Hematopoietic multipotent progenitor cell treated with erythropoietin and hydrocortisone succinate and interleukin-3 and kit ligand, for 8 days (in vitro differentiated cells): ENCODE measurements at regions not wholly inside any gene's neighbourhood (a gene's known extent, or its start where the extent isn't known, plus 50 kb on each side); places are given as distances from the start of the nearest gene placed in this dataset.
"Not testable (repeated sequence)": the region's sequence is repeated elsewhere in the genome, so short reads cannot be mapped to it uniquely, and the experiment has no call there.

ENCODE experiments used
- DNase-seq: peaks from one replicate; pipeline ENCODE4 v3.0.0-alpha.2; 2015

DNA sequence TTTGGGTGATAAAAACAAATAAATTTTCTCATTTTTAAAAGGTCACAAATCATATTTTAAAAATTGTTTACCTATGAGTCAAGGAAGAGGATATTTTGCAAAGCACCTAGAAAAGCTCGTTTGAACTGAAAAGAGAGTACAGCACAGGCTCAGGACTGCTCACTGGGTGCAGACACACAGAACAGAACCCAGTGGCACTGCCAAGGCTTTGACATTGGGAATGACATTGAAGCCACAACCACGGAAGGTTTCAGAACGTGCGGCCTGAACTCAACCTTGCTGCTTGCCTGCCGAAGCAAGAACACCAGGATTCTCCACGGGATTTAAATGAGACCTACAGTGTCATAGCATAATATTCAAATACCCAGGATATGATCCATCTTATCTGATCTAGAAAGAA is 597.1 kb upstream of the B3GAT1 start:
- no peak for DNase-seq

DNA sequence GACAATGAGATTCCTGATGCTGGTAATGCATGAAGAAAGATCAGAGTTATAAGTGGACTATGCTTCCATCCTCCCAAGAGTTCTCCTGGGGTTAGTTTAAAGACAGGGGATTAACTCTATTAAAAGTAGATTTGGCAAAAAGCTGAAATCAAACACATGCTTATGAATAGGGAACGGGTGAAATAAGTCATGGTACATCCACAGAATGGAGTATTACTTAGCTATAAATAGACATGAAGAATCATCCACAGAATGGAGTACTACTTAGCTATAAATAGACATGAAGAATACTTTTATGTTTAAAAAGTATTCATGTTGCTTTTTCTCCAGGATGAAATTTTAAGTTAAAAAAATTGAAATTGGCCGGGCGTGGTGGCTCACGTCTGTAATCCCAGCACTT is 596.4 kb upstream of the B3GAT1 start:
- no peak for DNase-seq

DNA sequence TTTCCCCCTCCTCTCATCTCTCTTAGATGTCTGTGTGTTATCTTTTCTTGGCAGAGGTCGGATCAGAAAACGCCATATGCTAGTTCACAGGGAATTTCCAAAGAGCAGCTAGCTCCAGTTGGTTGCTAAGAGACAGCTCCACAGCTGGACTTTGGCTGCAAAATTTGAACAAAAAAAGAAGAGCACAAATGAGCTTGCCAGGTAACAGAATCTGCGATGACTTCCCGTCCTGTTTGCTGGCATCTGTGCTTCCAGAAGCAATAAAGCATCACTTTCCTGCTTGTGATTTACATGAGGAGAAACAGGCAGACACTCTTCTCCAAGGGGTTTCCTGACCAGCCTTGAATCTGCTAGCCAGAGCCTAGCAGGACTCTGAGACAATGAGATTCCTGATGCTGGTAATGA is 596.0 kb upstream of the B3GAT1 start:
- DNase-seq, result no peak

DNA sequence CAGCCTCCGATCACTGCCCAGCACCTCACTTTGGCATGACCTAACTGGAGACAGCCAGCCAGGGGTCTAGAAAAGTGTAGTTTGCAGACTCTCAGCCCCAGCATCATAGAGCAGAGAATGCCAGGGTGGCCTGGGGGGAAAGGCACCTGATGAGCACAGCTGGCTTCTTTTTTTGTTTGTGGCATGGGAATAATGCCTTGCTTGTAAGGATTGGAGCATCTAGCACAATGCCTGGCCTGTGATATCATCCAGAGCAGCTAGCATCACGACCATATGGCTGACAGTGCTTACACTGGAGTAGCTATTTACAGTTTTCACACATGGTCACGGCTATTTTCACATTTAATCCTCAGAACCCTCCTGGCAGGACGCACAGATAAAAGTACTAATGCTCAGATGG is 594.8 kb upstream of the B3GAT1 start:
- DNase-seq, result no peak

DNA sequence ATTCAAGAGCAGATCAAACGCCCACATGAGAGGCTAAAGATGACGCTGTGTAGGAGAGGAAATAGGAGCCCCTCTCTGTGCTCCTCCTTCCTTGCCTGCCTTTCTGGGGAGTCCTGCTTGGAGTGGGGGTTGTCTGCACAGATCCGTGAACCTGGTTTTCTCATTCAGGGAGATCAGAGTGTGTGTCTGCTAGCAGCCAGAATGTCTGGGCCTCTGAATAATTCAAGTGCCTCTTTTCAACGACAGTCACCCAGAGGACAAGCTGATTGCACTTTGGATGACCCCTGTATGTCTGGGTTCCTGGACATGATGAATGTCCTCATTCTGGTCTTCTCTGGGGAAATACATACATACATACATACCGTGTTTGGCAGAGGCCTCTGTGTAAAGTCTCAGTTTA is 592.5 kb upstream of the B3GAT1 start:
- DNase-seq, result no peak

DNA sequence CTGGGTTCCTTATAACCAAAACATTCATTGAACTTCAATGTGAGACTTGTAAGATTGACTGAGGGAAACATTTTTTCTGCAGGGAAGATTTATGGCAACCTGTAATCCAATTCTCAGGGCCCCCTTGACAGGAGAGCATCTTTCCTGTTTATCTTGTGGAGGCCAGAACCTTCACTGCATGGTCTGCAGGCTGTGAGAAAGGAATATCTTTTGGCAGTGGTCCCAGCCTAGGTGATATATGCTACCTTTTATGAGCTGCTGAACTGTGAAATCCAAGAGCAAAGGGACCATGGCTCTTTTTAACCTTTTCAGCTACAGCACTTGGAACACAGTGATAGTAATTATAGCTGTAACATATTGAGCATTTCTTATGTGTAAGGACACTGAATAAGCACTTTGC is 590.2 kb upstream of the B3GAT1 start:
- DNase-seq, result no peak

DNA sequence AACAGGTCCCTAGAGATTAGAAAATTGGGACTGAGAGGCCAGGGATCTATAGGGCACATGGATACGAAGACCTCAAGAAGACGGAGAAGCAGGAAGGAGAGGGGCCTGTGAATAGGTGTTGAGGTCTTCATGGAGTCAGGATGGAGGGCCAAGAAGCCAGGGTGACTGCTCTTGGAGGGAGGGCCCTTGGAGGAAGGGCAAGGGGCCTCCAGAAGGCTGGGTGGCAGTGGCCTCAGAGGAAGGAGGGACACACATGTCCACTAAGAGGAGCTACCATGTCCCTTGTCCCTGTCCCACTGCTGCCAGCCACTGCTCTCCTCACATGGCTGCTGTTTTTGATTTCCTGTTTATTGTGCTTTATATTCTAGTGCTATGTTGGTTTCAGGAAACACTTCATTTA is 589.5 kb upstream of the B3GAT1 start:
- DNase-seq, result no peak

DNA sequence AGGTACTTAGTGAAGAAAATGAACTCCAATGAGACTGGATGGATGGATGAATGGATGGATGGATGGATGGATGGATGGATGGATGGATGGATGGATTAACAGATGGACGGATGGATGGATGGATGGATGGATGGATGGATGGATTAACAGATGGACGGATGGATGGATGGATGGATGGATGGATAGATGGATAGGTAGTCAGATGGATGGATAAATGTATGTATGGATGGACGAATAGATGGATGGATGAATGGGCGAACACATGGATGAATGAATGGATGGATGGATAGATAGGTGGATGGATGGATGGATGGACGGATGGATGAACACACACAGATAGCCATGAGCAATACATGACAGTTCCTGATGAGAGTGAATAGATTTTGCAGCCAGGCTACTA is 589.0 kb upstream of the B3GAT1 start:
- DNase-seq, result not testable (repeated sequence)

DNA sequence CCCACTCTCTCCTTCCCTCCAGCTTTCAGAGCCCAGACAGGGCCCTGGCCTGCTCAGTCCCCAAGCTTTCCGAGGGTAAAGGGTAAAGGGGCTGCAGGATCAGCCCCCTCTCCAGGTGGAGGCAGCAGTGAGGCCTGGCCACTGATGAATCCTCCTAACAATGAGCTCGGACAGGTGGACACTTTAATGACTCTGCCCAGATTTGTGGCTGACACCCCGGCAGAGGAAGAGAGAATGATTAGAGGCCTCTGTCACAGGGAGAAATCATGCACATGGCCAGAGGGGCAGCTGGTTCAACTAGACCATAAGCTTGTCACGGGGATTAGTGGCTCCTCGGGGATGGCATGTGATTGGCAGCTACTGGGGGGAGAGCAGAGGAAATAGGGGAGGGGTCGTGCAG is 587.5 kb upstream of the B3GAT1 start:
- no peak for DNase-seq

DNA sequence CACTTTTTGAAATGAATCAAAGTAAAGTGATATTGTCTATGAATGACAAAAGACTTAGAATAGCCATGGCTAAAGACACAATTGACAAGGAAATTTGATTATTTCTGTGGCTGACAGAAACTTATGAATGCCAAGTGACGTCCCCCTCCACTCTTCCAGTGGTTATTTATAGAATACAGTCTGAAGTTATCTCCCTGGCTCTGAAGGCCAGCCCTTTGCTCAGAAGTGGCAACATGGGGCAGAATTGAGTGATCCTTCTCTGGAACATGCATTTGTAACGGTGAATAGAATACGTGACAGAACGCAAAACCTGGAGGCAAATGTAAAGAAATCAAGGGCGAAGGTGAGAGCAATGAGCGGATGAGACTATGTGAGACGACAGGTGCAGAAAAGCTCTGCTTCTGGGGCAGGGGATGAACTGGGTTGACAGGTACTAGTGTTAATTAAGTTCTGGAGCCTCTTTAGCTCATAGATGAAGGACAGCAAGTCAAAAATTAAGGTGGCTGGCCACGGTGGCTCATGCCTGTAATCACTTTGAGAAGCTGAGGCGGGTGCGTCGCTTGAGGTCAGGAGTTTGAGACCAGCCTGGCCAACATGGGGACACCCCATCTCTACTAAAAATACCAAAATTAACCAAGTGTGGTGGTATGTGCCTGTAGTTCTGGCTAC is 585.7 kb upstream of the B3GAT1 start:
- no peak for DNase-seq

DNA sequence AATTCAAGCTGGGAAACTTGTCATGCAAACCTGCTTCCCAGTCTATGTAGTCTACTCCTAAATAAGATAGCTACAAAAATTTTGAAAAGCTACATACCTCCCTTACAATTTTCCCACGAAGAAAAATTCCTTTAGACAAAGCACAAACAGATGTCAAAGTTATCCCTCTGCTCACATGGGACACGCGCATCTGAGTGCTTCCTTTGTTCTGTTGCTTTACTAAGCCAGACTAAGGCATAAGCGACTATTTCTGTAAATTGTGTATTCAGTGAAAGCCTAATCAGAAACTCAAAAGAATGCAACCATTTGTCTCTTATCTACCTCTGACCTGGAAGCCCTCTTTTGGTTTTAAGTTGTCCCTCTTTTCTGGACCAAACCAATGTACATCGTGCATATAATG is 583.7 kb upstream of the B3GAT1 start:
- no peak for DNase-seq

DNA sequence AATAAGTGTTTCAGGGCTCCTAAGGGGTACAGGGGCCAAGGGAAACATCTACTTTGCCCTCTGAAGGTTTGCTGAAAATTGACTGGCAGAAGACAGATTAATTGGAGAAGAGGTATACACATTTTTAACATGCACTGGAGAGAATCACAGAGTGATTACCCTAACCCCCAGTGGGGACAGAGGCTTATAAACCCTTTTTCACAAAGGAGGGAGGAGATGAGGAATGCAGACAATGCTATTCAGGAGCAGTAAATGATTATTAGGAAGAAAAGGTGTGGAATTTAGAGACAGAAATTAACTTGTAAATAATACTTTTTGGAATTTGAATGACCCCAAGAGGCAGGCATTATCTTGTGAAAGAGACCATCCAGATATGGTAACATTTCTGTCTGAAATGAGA is 582.4 kb upstream of the B3GAT1 start:
- DNase-seq, result no peak

DNA sequence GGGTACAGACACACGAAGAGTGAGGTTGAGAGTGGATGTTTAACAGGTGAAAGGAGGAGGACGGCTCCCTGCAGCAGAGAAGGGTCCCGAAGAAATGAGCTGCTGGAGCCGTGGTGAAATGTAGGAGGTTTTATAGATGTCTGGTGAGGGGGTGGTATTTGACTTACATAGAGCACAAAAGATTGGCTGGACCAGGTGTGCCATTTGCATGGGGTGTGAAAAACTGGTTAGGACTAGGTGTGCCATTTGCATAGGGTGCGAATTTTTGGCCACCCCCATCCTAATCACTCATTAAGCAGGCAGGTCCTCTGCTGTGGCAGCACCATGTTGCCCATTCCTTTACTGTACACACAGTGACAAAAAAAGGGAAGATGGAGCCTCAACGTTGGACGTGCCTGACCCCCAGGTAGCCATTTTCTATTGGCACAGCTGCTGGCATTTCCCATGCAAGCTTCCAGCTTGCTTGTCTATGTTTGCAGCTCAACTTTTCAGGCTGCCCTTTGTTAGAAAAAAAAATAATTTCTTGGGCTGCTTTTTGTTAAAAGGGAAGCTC is 581.7 kb upstream of the B3GAT1 start:
- DNase-seq, result no peak

DNA sequence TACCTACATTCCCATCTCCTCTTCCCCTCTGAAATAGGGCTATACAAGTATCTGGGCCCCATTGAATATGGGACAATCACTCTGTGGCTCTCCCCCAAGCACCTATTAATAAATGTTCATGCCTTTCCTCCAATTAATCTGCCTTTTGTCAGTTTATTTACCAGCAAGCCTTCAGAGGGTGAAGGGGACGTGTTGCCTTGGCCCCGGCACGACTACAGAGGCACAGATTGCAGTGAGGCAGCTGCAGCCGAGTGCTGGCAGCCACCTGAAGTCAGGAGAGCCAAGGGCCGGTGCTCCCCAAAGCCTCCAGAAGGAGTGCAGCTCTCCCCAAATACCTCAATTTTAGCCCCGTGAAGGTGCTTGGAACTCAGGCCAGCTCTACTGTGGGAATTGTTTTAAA is 580.9 kb upstream of the B3GAT1 start:
- DNase-seq, result no peak

DNA sequence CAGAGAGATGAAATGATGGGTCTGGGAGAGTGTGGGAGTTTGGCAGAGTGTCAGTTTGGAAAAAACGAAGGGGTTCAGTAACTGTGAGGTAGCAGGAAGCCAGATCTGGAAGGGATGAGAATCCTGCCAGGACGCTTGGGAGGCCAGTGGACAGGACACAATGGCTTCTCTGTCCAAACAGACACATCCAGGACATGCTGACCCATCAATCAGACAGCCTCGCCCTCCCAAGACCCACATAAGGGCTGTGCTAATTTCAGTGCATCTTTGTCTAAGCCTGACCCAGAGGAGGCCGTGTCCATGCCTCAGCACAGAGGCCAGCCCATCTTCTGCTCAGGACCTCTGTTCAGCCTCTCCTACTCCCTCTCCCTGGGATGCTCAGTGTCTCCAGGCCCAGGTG is 576.5 kb upstream of the B3GAT1 start:
- DNase-seq, result no peak

DNA sequence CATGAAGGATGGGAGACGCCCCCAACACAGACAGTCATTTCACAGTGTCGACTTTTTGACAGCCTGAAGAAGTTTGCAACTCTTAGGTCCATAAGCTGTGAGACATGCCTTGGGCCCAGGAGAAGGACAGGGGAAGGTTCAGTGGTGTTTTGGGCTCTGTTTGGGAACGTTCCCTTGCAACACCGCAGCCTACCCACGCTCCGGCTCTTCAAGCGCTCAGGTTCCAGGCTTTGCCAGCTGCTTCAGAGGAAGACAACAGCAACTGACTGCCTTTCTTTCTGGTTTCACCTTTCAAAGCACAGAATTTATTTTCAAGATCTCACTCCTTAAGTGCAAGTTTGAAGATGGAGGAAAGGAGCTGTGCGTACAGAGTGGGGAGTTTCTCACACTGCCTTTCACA is 575.8 kb upstream of the B3GAT1 start:
- DNase-seq, result no peak

DNA sequence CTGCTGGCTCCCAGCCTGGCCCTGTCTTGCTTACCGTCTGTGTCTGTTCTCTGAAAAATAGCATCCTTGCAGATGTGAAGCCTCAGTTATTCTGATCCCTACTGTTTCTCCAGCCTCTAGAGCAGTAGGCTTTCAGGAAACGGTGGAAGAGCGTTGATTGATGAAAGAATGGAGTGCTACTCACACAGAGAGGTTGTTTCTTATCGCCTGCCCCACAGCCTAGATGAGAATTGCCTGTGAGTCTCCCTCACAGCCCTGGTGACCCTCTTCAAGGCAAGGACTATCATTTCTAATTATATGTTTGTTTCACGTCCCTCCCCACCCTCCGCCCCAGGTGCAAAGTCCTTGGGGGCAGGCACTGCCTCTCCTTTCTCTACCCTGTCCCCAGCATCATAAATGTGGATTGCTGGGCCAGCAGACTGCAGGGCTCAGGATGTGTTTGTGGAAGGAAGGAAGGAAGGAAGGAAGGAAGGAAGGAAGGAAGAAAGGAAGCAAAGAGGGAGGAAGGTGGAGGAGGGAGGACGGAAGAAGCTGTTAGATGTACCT is 575.3 kb upstream of the B3GAT1 start:
- no peak for DNase-seq

DNA sequence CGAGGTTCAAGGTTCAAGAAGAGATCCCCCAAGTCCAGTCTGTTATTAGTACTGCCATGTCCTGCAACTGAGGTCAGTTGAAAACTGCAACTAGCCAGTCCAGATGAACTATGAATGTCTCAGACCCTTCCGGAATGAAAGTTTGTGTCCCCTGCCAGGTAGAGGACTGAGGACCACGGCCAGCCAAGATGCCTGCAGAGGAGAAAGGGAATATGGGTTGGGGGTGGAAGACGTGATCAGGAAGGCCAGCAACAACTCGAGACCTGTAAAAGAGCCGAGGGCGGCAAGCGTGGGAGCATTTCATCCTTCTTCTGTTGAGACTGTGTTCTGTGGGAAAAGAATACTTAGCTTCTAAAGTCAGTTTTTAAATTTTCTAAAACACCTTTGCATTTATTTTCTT is 572.4 kb upstream of the B3GAT1 start:
- DNase-seq, result no peak

DNA sequence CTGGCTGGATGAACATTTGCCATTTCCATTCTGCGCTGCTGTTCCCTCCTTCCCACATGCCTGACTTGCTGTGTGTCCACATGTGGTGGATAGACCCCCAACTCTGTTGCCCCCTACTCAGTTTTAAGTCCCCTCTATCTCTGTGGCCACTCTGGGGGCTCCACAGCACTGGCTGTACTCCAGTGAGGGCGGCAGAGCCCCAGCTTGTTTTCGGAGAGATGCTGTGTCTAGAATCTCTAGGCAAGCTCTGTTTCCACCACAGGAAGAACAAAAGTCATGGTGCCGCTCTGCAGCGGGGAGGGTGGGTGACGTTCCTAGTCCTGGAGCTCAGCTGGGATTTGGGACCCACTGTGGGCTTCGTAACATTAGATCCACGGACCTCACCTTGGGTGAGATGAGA is 570.4 kb upstream of the B3GAT1 start:
- not testable (repeated sequence) for DNase-seq

DNA sequence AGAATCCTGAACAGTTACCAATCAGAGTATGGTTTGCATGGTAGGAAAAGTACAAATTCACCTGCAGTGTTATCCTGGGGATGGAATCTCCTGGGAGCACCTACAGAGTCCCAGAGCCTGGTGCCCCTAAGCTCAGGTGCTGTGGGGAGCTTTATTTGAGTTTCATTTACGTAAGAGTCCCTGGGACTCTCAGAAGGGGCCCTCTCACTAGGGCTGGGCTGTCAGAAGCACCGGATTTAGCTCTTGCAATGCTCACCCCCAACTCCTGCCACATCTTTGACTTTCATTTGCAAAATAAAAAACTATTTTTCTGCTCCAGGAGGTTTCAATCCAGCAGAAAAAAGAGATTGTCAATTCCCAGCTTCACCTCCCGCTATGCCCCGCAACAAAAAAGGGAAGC is 569.8 kb upstream of the B3GAT1 start:
- no peak for DNase-seq

DNA sequence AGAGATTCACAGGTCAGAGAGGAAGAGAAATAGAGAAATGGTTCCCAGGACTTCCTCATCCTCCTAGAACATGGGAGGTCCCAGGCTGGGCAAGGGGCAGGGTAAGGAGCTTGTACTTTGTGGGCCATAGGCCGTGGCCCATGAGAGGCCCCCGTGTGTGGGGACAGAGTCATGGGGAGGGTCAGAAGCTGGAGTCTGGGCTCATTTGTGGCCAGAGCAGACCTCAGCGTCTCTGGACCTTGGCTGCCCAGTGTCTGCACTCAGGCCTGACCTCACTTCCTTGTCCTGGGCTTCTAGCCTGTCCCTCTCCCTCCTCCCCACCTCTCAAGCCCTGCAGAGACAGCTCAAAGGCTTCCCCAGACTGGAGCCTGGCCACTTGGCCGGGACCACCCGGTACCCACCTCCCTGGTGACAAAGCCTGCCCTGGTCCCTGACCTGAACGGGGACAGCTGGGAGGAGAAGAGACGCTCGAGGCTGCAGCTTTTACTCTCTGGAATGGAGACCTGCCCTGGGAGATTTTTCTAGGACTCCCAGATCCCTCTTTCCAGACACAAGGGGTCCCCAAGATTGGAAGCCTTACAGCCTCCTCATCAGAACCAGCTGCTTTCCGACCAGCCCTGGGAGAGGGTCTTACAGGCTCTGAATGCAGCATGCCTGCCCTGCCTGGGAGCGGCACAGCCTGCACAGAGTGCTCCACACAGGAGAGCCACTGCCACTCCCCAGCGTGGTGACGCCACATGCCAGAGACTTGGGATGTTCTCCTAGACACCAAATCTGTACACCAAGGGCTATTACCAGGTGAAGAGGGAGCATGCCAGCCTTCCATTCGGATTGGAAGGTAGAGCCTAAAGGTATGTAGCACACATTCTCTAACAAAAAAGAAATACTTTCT is 569.0 kb upstream of the B3GAT1 start:
- no peak for DNase-seq

DNA sequence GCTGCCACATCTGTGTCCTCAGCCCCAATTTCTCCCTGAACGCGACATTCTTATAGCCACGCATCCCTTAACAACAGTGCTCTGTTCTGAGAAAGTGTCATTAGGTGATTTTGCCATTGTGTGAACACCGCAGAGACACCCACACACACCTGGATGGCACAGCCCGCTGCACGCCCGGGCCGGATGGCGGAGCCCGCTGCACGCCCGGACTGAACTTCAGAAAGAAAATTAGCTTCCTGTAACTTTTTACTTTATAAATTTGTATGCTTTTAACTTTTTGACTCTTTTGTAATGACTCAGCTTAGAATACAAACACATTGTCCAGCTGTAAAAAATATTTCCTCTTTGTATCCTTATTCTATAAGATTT is 567.0 kb upstream of the B3GAT1 start:
- DNase-seq, result not testable (repeated sequence)

DNA sequence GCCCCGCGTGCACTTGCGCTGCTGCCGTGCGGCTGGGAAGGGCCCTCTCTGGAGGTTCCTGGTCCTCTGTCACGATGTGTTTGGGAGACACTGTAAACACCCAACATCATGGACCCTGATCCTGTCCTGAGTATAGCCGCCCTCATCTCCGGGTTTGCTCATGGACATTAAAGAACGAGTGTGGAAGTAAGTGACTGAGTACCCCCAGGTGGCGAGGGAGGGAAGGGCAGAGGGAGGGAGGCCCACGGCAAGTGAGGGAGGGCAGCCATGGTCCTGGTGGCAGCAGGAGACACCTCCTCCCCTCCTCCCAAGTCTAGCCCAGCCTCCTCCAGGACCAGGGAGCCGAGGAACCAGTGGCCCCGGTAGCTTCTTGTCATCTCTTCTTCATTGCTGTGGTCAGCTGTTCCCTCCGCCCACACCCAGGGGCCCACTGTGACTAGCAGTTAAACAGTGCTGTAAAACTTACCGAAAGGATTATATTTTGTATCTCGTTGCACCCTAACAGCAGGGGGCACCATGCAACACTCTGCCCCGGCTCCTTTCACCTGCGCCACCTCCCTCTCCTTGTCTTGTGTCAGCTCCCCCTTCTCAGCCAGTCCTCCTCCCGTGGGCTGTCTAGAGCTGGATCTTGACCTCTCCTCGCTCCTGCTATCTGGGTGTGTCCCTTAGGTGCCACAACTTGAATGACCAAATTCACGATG is 566.5 kb upstream of the B3GAT1 start:
- no peak for DNase-seq

DNA sequence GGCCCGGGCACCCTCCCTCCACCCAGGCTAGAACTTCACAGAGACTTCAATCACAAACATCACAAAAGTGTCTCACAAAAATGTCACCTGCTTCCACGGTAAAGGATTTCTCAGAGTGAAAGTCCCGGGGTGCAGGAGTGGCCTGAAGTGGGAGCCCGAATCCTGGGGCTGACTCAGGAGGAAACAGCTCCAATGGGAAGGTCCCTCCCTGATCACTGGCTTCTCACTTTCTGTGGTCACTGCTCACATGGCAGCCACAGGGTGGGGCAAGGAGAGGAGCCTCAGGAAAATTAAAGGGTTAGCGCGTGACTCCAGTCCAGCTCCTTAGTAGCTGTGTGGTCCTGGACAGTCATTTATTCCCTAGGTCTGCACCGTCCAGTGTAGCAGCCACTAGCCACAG is 564.5 kb upstream of the B3GAT1 start:
- no peak for DNase-seq
